Hematopoietic multipotent progenitor cell treated with erythropoietin and hydrocortisone succinate and interleukin-3 and kit ligand, for 15 days (in vitro differentiated cells): ENCODE measurements at regions not wholly inside any gene's neighbourhood (a gene's known extent, or its start where the extent isn't known, plus 50 kb on each side); places are given as distances from the start of the nearest gene placed in this dataset.

Source experiments
- DNase-seq: peaks from one replicate; pipeline ENCODE4 v3.0.0-alpha.2; 2015; ENCODE audit warnings: low spot score

GRCh38 chr6:147037881-147038280 is 166.3 kb upstream of the STXBP5 start:
- no peak for DNase-seq

- DNase-seq, result no peak
Measured at GRCh38 chr6:147040121-147040910, 163.9 kb upstream of the STXBP5 start.

GRCh38 chr6:147042679-147043078 is 161.5 kb upstream of the STXBP5 start:
- DNase-seq, result no peak

- no peak for DNase-seq
Measured at GRCh38 chr6:147043994-147044477, 160.2 kb upstream of the STXBP5 start.

GRCh38 chr6:147046141-147046877 is 157.9 kb upstream of the STXBP5 start:
- DNase-seq, result no peak

- no peak for DNase-seq
Measured at GRCh38 chr6:147048930-147049329, 155.3 kb upstream of the STXBP5 start.

- DNase-seq, result no peak
Measured at GRCh38 chr6:147053311-147053921, 150.8 kb upstream of the STXBP5 start.

- DNase-seq, result no peak
Measured at GRCh38 chr6:147054158-147054557, 150.1 kb upstream of the STXBP5 start.

GRCh38 chr6:147054871-147055270 is 149.3 kb upstream of the STXBP5 start:
- DNase-seq, result no peak

GRCh38 chr6:147055821-147056392 is 148.3 kb upstream of the STXBP5 start:
- no peak for DNase-seq

- DNase-seq, result no peak
Measured at GRCh38 chr6:147057188-147057587, 147.0 kb upstream of the STXBP5 start.

- DNase-seq, result no peak
Measured at GRCh38 chr6:147057705-147058342, 146.4 kb upstream of the STXBP5 start.

- no peak for DNase-seq
Measured at GRCh38 chr6:147058786-147059385, 145.3 kb upstream of the STXBP5 start.

GRCh38 chr6:147060636-147061035 is 143.6 kb upstream of the STXBP5 start:
- no peak for DNase-seq

GRCh38 chr6:147061252-147061651 is 143.0 kb upstream of the STXBP5 start:
- no peak for DNase-seq

GRCh38 chr6:147063469-147064031 is 140.7 kb upstream of the STXBP5 start:
- no peak for DNase-seq

GRCh38 chr6:147065786-147066185 is 138.4 kb upstream of the STXBP5 start:
- no peak for DNase-seq

- DNase-seq, result no peak
Measured at GRCh38 chr6:147067184-147067583, 137.0 kb upstream of the STXBP5 start.

GRCh38 chr6:147071776-147072175 is 132.4 kb upstream of the STXBP5 start:
- DNase-seq, result no peak

GRCh38 chr6:147075381-147075780 is 128.8 kb upstream of the STXBP5 start:
- no peak for DNase-seq

GRCh38 chr6:147077251-147077650 is 127.0 kb upstream of the STXBP5 start:
- no peak for DNase-seq
